H1 (cell line): ENCODE measurements at regions not wholly inside any gene's neighbourhood (a gene's known extent, or its start where the extent isn't known, plus 50 kb on each side); places are given as distances from the start of the nearest gene placed in this dataset.
A peak's percentile ranks its signal among the peaks of the same experiment; 100 is the strongest.

Experiments
- CTCF ChIA-PET: fragments of 300-600 bp; sonication (Branson Sonifier 250); formaldehyde crosslinking; loops from one replicate; lab custom pipeline; 2021; ENCODE audit not compliant: partially characterized antibody; lab: Charles Lee
- POLR2A ChIA-PET: fragments of 300-600 bp; sonication (Branson Sonifier 250); formaldehyde crosslinking; loops from one replicate; lab custom pipeline; 2021; ENCODE audit warnings: inconsistent platforms; ENCODE audit not compliant: partially characterized antibody; lab: Charles Lee
- DNase-seq, 2 experiments: peaks; one replicate each; pipeline versions ENCODE4 v3.0.0 to v3.0.0-alpha.2; 2010 to 2022; ENCODE audit warnings: low spot score in 2 of 2, low read depth in 1 of 2, mixed read lengths in 1 of 2
- FAIRE-seq: peaks from 2 replicates; lab custom pipeline; 2011; peaks lifted over from hg19 to GRCh38; lab: Jason Lieb, UNC
- H2AFZ ChIP-seq: 2 replicates; pipeline ENCODE4 v1.8.1; 2012; ENCODE audit warnings: low read length, inconsistent platforms
- H2AK5ac ChIP-seq: 2 replicates; pipeline ENCODE4 v1.6.1; 2013; ENCODE audit warnings: low read depth, low read length
- H2BK120ac ChIP-seq: replicated peaks from 2 replicates; pipeline ENCODE3; 2013; ENCODE audit warnings: low read depth, low read length, inconsistent platforms
- H2BK12ac ChIP-seq: 2 replicates; pipeline ENCODE4 v1.6.1; 2013; ENCODE audit warnings: low read depth, low read length
- H2BK15ac ChIP-seq: 2 replicates; pipeline ENCODE4 v1.6.1; 2013; ENCODE audit warnings: low read length
- H2BK20ac ChIP-seq: 2 replicates; pipeline ENCODE4 v1.6.1; 2013; ENCODE audit warnings: low read length
- H2BK5ac ChIP-seq: 2 replicates; pipeline ENCODE4 v1.6.1; 2013; ENCODE audit warnings: low read depth, low read length
- H3K14ac ChIP-seq: 2 replicates; pipeline ENCODE4 v1.6.1; 2013; ENCODE audit warnings: inconsistent platforms; ENCODE audit not compliant: insufficient read length
- H3K18ac ChIP-seq: 2 replicates; pipeline ENCODE4 v1.6.1; 2013; ENCODE audit warnings: low read length; ENCODE audit errors: extremely low read depth
- H3K23ac ChIP-seq: 2 replicates; pipeline ENCODE4 v1.6.1; 2013; ENCODE audit warnings: inconsistent platforms; ENCODE audit not compliant: insufficient read length
- H3K23me2 ChIP-seq: 2 replicates; pipeline ENCODE4 v1.6.1; 2013; ENCODE audit warnings: low read depth, low read length
- H3K27ac ChIP-seq: 2 replicates; pipeline ENCODE4 v1.6.1; 2011; ENCODE audit warnings: low read depth, low read length, inconsistent platforms
- H3K27me3 ChIP-seq, 4 experiments: replicated peaks in 1 of 4; 1 replicate in 1 of 4; 2 replicates in 3 of 4; pipeline versions ENCODE4 v1.6.1 to v1.8.1; 2011 to 2013; ENCODE audit warnings: low read length in 3 of 4, mild to moderate bottlenecking in 3 of 4, inconsistent platforms in 2 of 4, mixed read lengths in 2 of 4, moderate library complexity in 1 of 4; ENCODE audit not compliant: control insufficient read depth in 3 of 4, insufficient read depth in 3 of 4; ENCODE audit errors: extremely low read depth in 1 of 4
- H3K36me3 ChIP-seq, 4 experiments: 2 replicates each; pipeline versions ENCODE4 v1.6.1 to v1.8.1; 2011 to 2013; ENCODE audit warnings: mild to moderate bottlenecking in 4 of 4, low read length in 3 of 4, moderate library complexity in 2 of 4, control low read depth in 1 of 4, inconsistent platforms in 1 of 4; ENCODE audit not compliant: insufficient read depth in 4 of 4, control insufficient read depth in 2 of 4
- H3K4ac ChIP-seq: replicated peaks from 2 replicates; pipeline ENCODE3; 2013; ENCODE audit warnings: low read length, low read depth, mixed read lengths, inconsistent platforms; ENCODE audit not compliant: insufficient read length
- H3K4me1 ChIP-seq, 4 experiments: replicated peaks in 1 of 4; 1 replicate in 1 of 4; 2 replicates in 3 of 4; pipeline versions ENCODE4 v1.6.1 to v1.8.1; 2011 to 2013; ENCODE audit warnings: low read length in 3 of 4, inconsistent platforms in 2 of 4, mixed read lengths in 1 of 4; ENCODE audit not compliant: insufficient read depth in 4 of 4, control insufficient read depth in 3 of 4
- H3K4me2 ChIP-seq, 2 experiments: 2 replicates each; pipeline versions ENCODE4 v1.6.1 to v1.8.1; 2011 to 2013; ENCODE audit warnings: low read depth in 2 of 2, low read length in 2 of 2, control low read depth in 1 of 2, inconsistent platforms in 1 of 2, mild to moderate bottlenecking in 1 of 2; ENCODE audit not compliant: insufficient read depth in 1 of 2
- H3K4me3 ChIP-seq, 4 experiments: fragments of 200-600, 300-600 bp in 1 of 4; sonication (generic), shearing (Covaris generic), sonication (Bioruptor Twin) in 1 of 4; 2 replicates each; pipeline versions ENCODE4 v1.5.1 to v1.8.1; 2011 to 2016; ENCODE audit warnings: low read length in 4 of 4, low read depth in 3 of 4, control low read depth in 2 of 4, inconsistent platforms in 2 of 4, mild to moderate bottlenecking in 2 of 4, mixed read lengths in 1 of 4, moderate library complexity in 1 of 4; ENCODE audit not compliant: insufficient read depth in 2 of 4; ENCODE audit errors: extremely low read depth in 1 of 4
- H3K56ac ChIP-seq: replicated peaks from 2 replicates; pipeline ENCODE3; 2013; ENCODE audit warnings: low read depth, mild to moderate bottlenecking, mixed read lengths, low read length, inconsistent platforms; ENCODE audit not compliant: insufficient read length
- H3K79me1 ChIP-seq: 2 replicates; pipeline ENCODE4 v1.6.1; 2013; ENCODE audit warnings: low read depth, low read length, control low read depth
- H3K79me2 ChIP-seq, 2 experiments: 2 replicates each; pipeline versions ENCODE4 v1.6.1 to v1.8.1; 2012 to 2013; ENCODE audit warnings: low read length in 2 of 2, mild to moderate bottlenecking in 2 of 2, inconsistent platforms in 1 of 2; ENCODE audit not compliant: insufficient read depth in 2 of 2, control insufficient read depth in 1 of 2
- H3K9ac ChIP-seq, 4 experiments: replicated peaks in 1 of 4; 1 replicate in 1 of 4; 2 replicates in 3 of 4; pipeline versions ENCODE4 v1.6.1 to v1.8.1; 2011 to 2013; ENCODE audit warnings: low read depth in 3 of 4, low read length in 3 of 4, control low read depth in 2 of 4, mild to moderate bottlenecking in 2 of 4, moderate library complexity in 2 of 4, inconsistent platforms in 1 of 4; ENCODE audit errors: extremely low read depth in 1 of 4
- H3K9me3 ChIP-seq, 2 experiments: 2 replicates each; pipeline versions ENCODE4 v1.6.1 to v1.8.1; 2012 to 2013; ENCODE audit warnings: mild to moderate bottlenecking in 2 of 2, moderate library complexity in 2 of 2, control low read depth in 1 of 2, inconsistent platforms in 1 of 2, low read depth in 1 of 2, low read length in 1 of 2, mixed read lengths in 1 of 2; ENCODE audit not compliant: insufficient read depth in 2 of 2
- H4K20me1 ChIP-seq, 2 experiments: replicated peaks in 1 of 2; 2 replicates each; pipeline versions ENCODE3 to v1.8.1; 2011 to 2013; ENCODE audit warnings: inconsistent platforms in 2 of 2, low read length in 2 of 2, mild to moderate bottlenecking in 1 of 2; ENCODE audit not compliant: insufficient read depth in 2 of 2, control insufficient read depth in 1 of 2
- H4K5ac ChIP-seq: 2 replicates; pipeline ENCODE4 v1.6.1; 2013; ENCODE audit warnings: low read length, low read depth, mixed read lengths, inconsistent platforms; ENCODE audit not compliant: insufficient read length
- H4K8ac ChIP-seq: 2 replicates; pipeline ENCODE4 v1.8.0; 2013; ENCODE audit warnings: mild to moderate bottlenecking, moderate library complexity, low read length, inconsistent platforms; ENCODE audit not compliant: insufficient read depth; ENCODE audit errors: extremely low read depth
- H4K91ac ChIP-seq: replicated peaks from 2 replicates; pipeline ENCODE3; 2013; ENCODE audit warnings: low read length, mixed read lengths, inconsistent platforms; ENCODE audit not compliant: insufficient read length
- RBBP5 ChIP-seq: IDR thresholded peaks from 2 replicates; pipeline ENCODE4 v1.7.1; 2012; ENCODE audit warnings: low read depth, mild to moderate bottlenecking, inconsistent platforms, low read length, moderate library complexity, borderline replicate concordance
- WGBS, 2 experiments: shearing (Covaris generic) in 1 of 2; methylation state at CpG; one replicate each; pipeline versions ENCODE4 v1.1.6 to v1.1.7; 2013 to 2015; ENCODE audit warnings: low lambda C conversion rate in 2 of 2, mixed read lengths in 2 of 2, inconsistent platforms in 1 of 2, low coverage in 1 of 2, missing lambda C conversion rate in 1 of 2; ENCODE audit not compliant: insufficient replicate concordance in 2 of 2, insufficient coverage in 1 of 2, insufficient read length in 1 of 2; ENCODE audit errors: extremely low coverage in 1 of 2, missing lambda C conversion rate in 1 of 2; 5-methylcytosine and 5-hydroxymethylcytosine counted together
- TF ChIP-seq, protein P1 (sequence below): IDR thresholded peaks from 2 replicates; pipeline ENCODE4 v1.6.1; 2012; ENCODE audit warnings: inconsistent platforms

DNA sequence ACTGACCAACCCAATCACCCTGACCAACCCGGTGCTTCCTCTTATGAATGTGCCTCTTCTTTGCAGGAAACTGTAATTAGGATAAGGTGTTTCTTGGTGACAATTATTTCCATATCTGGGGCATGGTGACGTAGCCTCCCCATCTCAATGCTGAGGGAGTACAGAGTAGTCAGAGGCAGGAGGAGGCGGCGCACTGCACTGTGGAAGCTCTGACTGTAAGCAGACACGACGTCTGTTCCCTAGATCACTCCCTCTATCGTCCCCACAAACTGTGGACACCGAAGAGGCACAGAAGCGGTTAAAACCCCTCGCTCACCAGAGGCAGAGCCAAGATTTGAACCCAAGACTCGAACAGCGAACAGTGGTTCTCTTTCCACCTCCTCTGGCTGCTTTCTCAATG is 231.0 kb upstream of the IGF1R start:
- 92% methylated on average over 12 of the region's 12 CpGs; no CpG with 5 or more reads in 1 of the 2 experiments for WGBS, 2 experiments
- Histone ChIP-seq H3K23ac (no peak overlapping the region), H4K8ac (no peak overlapping the region), H2AFZ (no peak overlapping the region), H3K9me3 (no peaks in the 10 kb centered on the region; a peak in 1 of 4 replicates), H4K91ac (no peak overlapping the region), H2BK5ac (no peak overlapping the region), H3K27ac (no peak overlapping the region), H3K79me2 (no peaks in the 10 kb centered on the region), H2BK12ac (no peak overlapping the region), H3K23me2 (peaks cover 2% of the 10 kb centered on the region; the same call in 1 of the 2 replicates), H3K18ac (no peak overlapping the region), H2BK120ac (no peak overlapping the region), H2BK15ac (no peak overlapping the region), H4K20me1 (no peaks in the 10 kb centered on the region), H3K4me2 (no peak overlapping the region), H3K56ac (no peak overlapping the region), H4K5ac (no peak overlapping the region), H3K27me3 (peaks cover 8 to 20% (median 18%) of the 10 kb centered on the region in 4 experiments), H3K36me3 (no peaks in the 10 kb centered on the region), H3K4me3 (no peak overlapping the region), H3K4ac (no peak overlapping the region), H3K4me1 (peaks cover 0 to 7% (median 4%) of the 10 kb centered on the region in 4 experiments; a peak in 4 of 7 replicates), H3K9ac (peak overlapping the region in 1 of 4 experiments; percentile 5; a peak in 1 of 7 replicates), H3K79me1 (no peaks in the 10 kb centered on the region), H3K14ac (no peak overlapping the region), H2BK20ac (no peak overlapping the region), H2AK5ac (no peak overlapping the region)
- DNase-seq (no peak), FAIRE-seq (no peak)
- TF ChIP-seq, protein P1, sequence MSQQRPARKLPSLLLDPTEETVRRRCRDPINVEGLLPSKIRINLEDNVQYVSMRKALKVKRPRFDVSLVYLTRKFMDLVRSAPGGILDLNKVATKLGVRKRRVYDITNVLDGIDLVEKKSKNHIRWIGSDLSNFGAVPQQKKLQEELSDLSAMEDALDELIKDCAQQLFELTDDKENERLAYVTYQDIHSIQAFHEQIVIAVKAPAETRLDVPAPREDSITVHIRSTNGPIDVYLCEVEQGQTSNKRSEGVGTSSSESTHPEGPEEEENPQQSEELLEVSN: no peak
- TF ChIP-seq RBBP5: no peak
- ChIA-PET CTCF (interaction anchor here (1.3 to 5.7 kb wide), 2 partner anchors 11 to 106 kb away, joined by 6 to 45 read pairs; no protein-coding TSS in a partner anchor), POLR2A (no interaction called here)
